K562 (cell line): ENCODE measurements at regions not wholly inside any gene's neighbourhood (a gene's known extent, or its start where the extent isn't known, plus 50 kb on each side); places are given as distances from the start of the nearest gene placed in this dataset.

Experiments
- ATAC-seq: fragments of 200-7000 bp; cut with Tn5 transposase; 3 replicates; pipeline ENCODE4 v1.9.1; 2020; ENCODE audit warnings: moderate library complexity
- BruUV-seq: library from RNA; stranded (reverse); fragments of 400-500 nt; replicated peaks from 2 replicates; lab custom pipeline; 2021; lab: Mats Ljungman, UMichigan
- CTCF ChIA-PET: fragments of 300-600 bp; formaldehyde crosslinking; extraction: SDS; loops from one replicate; lab custom pipeline; 2021; ENCODE audit warnings: low intra/inter-chr PET ratio; lab: Yijun Ruan, JAX
- POLR2A ChIA-PET: fragments of 300-600, 350-650 bp; sonication (Branson Sonifier 250); formaldehyde crosslinking; extraction: SDS; loops from one replicate; lab custom pipeline; 2021; ENCODE audit warnings: antibody characterized with exemption, inconsistent platforms; lab: Yijun Ruan, JAX
- DNase-seq, 4 experiments: peaks; one replicate each; pipeline versions ENCODE4 v3.0.0 to v3.0.0-alpha.2; 2011 to 2018; ENCODE audit warnings: low spot score in 3 of 4, mixed read lengths in 3 of 4; ENCODE audit errors: extremely low read depth in 1 of 4
- FAIRE-seq: peaks from 2 replicates; lab custom pipeline; 2011; peaks lifted over from hg19 to GRCh38; lab: Jason Lieb, UNC
- H2AFZ ChIP-seq: 2 replicates; pipeline ENCODE4 v1.6.0; 2011; ENCODE audit warnings: low read depth, low read length, control low read depth, inconsistent platforms
- H3K27ac ChIP-seq: fragments of 200-600 bp; 3 replicates; pipeline ENCODE4 v1.8.0; 2011; ENCODE audit warnings: low read depth, mild to moderate bottlenecking, control low read depth, inconsistent platforms, low read length, moderate library complexity, mixed read lengths; ENCODE audit errors: extremely low read depth
- H3K27me3 ChIP-seq, 2 experiments: fragments of 300-600 bp in 1 of 2; 2 replicates in 1 of 2; 3 replicates in 1 of 2; pipeline versions ENCODE4 v1.6.0 to v1.8.0; 2011; ENCODE audit warnings: inconsistent platforms in 2 of 2, low read length in 2 of 2, mild to moderate bottlenecking in 1 of 2, mixed read lengths in 1 of 2, moderate library complexity in 1 of 2; ENCODE audit not compliant: control insufficient read depth in 2 of 2, insufficient read depth in 2 of 2
- H3K36me3 ChIP-seq: fragments of 300-600 bp; 3 replicates; pipeline ENCODE4 v1.8.0; 2011; ENCODE audit warnings: mild to moderate bottlenecking, low read length, inconsistent platforms; ENCODE audit not compliant: control insufficient read depth, insufficient read depth
- H3K4me1 ChIP-seq, 2 experiments: fragments of 200-600 bp in 1 of 2; replicated peaks in 1 of 2; 2 replicates in 1 of 2; 3 replicates in 1 of 2; pipeline versions ENCODE4 v1.5.1 to v1.8.0; 2011; ENCODE audit warnings: inconsistent platforms in 2 of 2, low read length in 2 of 2, mild to moderate bottlenecking in 1 of 2, mixed read lengths in 1 of 2, moderate library complexity in 1 of 2; ENCODE audit not compliant: control insufficient read depth in 2 of 2, insufficient read depth in 2 of 2
- H3K4me2 ChIP-seq: 2 replicates; pipeline ENCODE4 v1.6.1; 2011; ENCODE audit warnings: low read length, control low read depth, inconsistent platforms, mixed read lengths; ENCODE audit not compliant: insufficient read depth
- H3K4me3 ChIP-seq: fragments of 200-600 bp; sonication (generic), shearing (Covaris generic); 2 replicates; pipeline ENCODE4 v1.5.1; 2016; ENCODE audit warnings: control low read depth, inconsistent platforms
- H3K79me2 ChIP-seq: fragments of 200-600 bp; 3 replicates; pipeline ENCODE4 v1.8.0; 2011; ENCODE audit warnings: low read length, inconsistent platforms; ENCODE audit not compliant: control insufficient read depth, insufficient read depth
- H3K9ac ChIP-seq, 2 experiments: 2 replicates each; pipeline versions ENCODE4 v1.6.0 to v1.6.1; 2011; ENCODE audit warnings: low read depth in 2 of 2, low read length in 2 of 2, control low read depth in 1 of 2, inconsistent platforms in 1 of 2, mild to moderate bottlenecking in 1 of 2, mixed read lengths in 1 of 2; ENCODE audit not compliant: insufficient read depth in 1 of 2
- H3K9me1 ChIP-seq: one replicate; pipeline ENCODE4 v1.6.0; 2011; ENCODE audit warnings: inconsistent platforms, mild to moderate bottlenecking, low read length, moderate library complexity; ENCODE audit not compliant: control insufficient read depth, insufficient read depth
- H3K9me3 ChIP-seq: replicated peaks from 2 replicates; pipeline ENCODE4 v1.5.1; 2011; ENCODE audit warnings: low read depth, low read length, inconsistent platforms; ENCODE audit not compliant: control insufficient read depth, insufficient read depth
- H4K20me1 ChIP-seq: replicated peaks from 2 replicates; pipeline ENCODE4 v1.6.1; 2011; ENCODE audit warnings: low read length, inconsistent platforms, mixed read lengths; ENCODE audit not compliant: control insufficient read depth, insufficient read depth
- CCNT2 ChIP-seq: IDR thresholded peaks from 2 replicates; pipeline ENCODE4 v1.6.1; 2011; ENCODE audit warnings: borderline replicate concordance, low read depth, mild to moderate bottlenecking, moderate library complexity, mixed read lengths, low read length; ENCODE audit not compliant: insufficient read length; ENCODE audit errors: extremely low read depth
- FOXJ3 ChIP-seq: sonication (generic); formaldehyde crosslinking; IDR thresholded peaks from 2 replicates; pipeline ENCODE4 v1.4.0; 2020; ENCODE audit warnings: mild to moderate bottlenecking, missing genetic modification reagents
- PTBP1 ChIP-seq: fragments of 200-400 bp; formaldehyde crosslinking; IDR thresholded peaks from 2 replicates; pipeline ENCODE4 v1.6.1; 2017; ENCODE audit warnings: low read depth, low read length
- ZBTB8A ChIP-seq: fragments of 450-650 bp; IDR thresholded peaks from 2 replicates; pipeline ENCODE4 v1.6.1; 2018; ENCODE audit warnings: mild to moderate bottlenecking, moderate library complexity; ENCODE audit not compliant: partially characterized antibody
- ZNF212 ChIP-seq: fragments of 450-650 bp; formaldehyde crosslinking; IDR thresholded peaks from 2 replicates; pipeline ENCODE4 v1.4.0; 2020; ENCODE audit warnings: mild to moderate bottlenecking
- ZNF23 ChIP-seq: fragments of 250-450 bp; sonication (Bioruptor Pico); IDR thresholded peaks from 2 replicates; pipeline ENCODE4 v1.4.0; 2020; ENCODE audit warnings: mild to moderate bottlenecking
- ZNF589 ChIP-seq: fragments of 200-800 bp; sonication (Bioruptor generic); IDR thresholded peaks from 2 replicates; pipeline ENCODE4 v1.6.1; 2016; ENCODE audit warnings: low read depth, missing genetic modification characterization, missing compliant biosample characterization
- ZNF764 ChIP-seq: fragments of 250-450 bp; sonication (Bioruptor Pico); IDR thresholded peaks from 2 replicates; pipeline ENCODE4 v1.4.0; 2020; ENCODE audit warnings: low read depth, mild to moderate bottlenecking, moderate library complexity
- WGBS: fragments of 100-300 bp; shearing (Covaris generic); methylation state at CpG from one replicate; pipeline ENCODE4 v1.1.6; 2016; ENCODE audit warnings: low coverage, mixed read lengths; ENCODE audit not compliant: insufficient coverage; ENCODE audit errors: missing lambda C conversion rate; 5-methylcytosine and 5-hydroxymethylcytosine counted together
- in situ Hi-C: fragments of 300-500 bp; cut with MboI; formaldehyde crosslinking; loops from 4 replicates; pipeline ENCODE4 v1.15.0; 2018; ENCODE audit warnings: inconsistent platforms, mixed read lengths
- intact Hi-C: fragments of 100-400 bp; cut with micrococcal nuclease; formaldehyde crosslinking; loops from 2 replicates; pipeline ENCODE4 v1.14.2; 2022

DNA sequence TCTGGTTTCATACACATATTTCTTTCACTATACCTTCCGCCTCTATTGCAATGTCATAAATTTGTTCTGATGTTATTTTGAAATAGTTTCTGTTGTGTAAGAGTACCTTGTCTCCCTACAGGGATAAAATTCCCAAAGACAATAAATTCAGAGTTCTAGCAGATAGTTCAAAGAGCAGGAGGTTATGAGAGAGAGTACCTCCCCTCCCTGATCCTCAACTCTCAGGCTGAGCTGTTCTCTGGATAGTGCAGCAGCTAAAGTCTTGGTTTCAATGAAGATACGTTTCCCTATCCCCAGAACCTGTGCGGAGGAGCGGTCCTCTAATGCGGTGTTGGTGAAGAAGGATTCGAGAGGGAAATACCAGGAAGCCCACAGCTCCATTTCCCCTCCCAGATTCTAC, 190.2 kb upstream of the CPHXL start:
- ATAC-seq (no peak), FAIRE-seq (no peak), DNase-seq (no peak)
- in situ Hi-C loops = no loop called here
- Histone ChIP-seq H3K79me2 (no peaks in the 10 kb centered on the region), H3K4me1 (no peaks in the 10 kb centered on the region), H4K20me1 (no peaks in the 10 kb centered on the region), H3K36me3 (no peaks in the 10 kb centered on the region), H3K9me1 (no peaks in the 10 kb centered on the region), H3K27me3 (no peaks in the 10 kb centered on the region), H3K4me2 (no peak overlapping the region), H3K9ac (no peak overlapping the region), H2AFZ (no peak overlapping the region), H3K9me3 (no peaks in the 10 kb centered on the region), H3K27ac (no peak overlapping the region), H3K4me3 (no peak overlapping the region)
- 0% methylated on average over 5 of the region's 6 CpGs for WGBS
- ChIA-PET POLR2A (interaction anchor here (0.7 to 0.8 kb wide), 2 partner anchors 100 to 386 kb away, joined by 3 read pairs; no protein-coding TSS in a partner anchor), CTCF (no interaction called here)
- no TSS peak for BruUV-seq
- intact Hi-C loops = loop anchor here (10.0 kb wide), 1 partner anchor 112 kb away; no protein-coding TSS in a partner anchor
- TF ChIP-seq ZBTB8A (no peak), ZNF764 (no peak), ZNF23 (no peak), CCNT2 (no peak), FOXJ3 (CRISPR knock-in tag) (no peak), PTBP1 (no peak), ZNF212 (no peak), ZNF589 (CRISPR knock-in tag) (no peak)
